ENCODE measurements at regions not wholly inside any gene's neighbourhood (a gene's known extent, or its start where the extent isn't known, plus 50 kb on each side); places are given as distances from the start of the nearest gene placed in this dataset.

DNA sequence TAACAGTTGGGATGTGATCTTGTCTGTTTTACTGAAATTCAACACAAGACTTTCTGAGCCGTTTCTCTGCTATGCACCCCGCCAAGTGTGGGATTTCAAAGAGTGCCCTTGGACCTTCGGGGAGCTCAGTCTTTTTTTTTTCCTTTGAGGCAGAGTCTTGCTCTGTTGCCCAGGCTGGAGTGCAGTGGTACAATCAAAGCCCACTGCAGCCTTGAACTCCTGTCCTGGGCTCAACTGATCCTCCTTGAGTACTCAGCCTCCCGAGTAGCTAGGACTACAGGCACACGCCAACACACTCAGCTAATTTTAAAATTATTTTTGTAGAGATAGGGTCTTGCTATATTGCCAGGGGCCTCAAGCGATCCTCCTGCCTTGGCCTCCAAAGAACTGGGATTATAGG, 162.9 kb downstream of the BAMBI start:
- Histone ChIP-seq H3F3A (ENCODE audit: low read depth) (no peaks in the 10 kb centered on the region), H4K20me1 (ENCODE audit: low read depth) (no peaks in the 10 kb centered on the region), H2AFZ (replicated peaks) (no peak overlapping the region), H3K9me3 (ENCODE audit: low read depth) (no peaks in the 10 kb centered on the region), H3K4me3 (no peak overlapping the region), H3K36me3 (no peaks in the 10 kb centered on the region), H3K27me3 (no peaks in the 10 kb centered on the region), H3K27ac (no peak overlapping the region), H3K4me1 (no peaks in the 10 kb centered on the region), H3K79me2 (ENCODE audit: low read depth) (no peaks in the 10 kb centered on the region), H3K9ac (no peak overlapping the region), H3K4me2 (no peak overlapping the region)
- Mint-ChIP-seq H3K27me3 (ENCODE audit: insufficient read depth, low read depth) (peaks cover 8% of the 10 kb centered on the region), H3K27ac (no peak overlapping the region), H3K4me3 (no peak overlapping the region), H3K9me3 (no peaks in the 10 kb centered on the region), H3K36me3 (no peaks in the 10 kb centered on the region), H3K4me1 (peaks cover 2% of the 10 kb centered on the region)
- no peak for TF ChIP-seq EZH2phosphoT487 (IDR thresholded peaks at IDR 0.05)
- TF ChIP-seq EZH2 (IDR thresholded peaks at IDR 0.05), result no peak
- TF ChIP-seq, protein P1, sequence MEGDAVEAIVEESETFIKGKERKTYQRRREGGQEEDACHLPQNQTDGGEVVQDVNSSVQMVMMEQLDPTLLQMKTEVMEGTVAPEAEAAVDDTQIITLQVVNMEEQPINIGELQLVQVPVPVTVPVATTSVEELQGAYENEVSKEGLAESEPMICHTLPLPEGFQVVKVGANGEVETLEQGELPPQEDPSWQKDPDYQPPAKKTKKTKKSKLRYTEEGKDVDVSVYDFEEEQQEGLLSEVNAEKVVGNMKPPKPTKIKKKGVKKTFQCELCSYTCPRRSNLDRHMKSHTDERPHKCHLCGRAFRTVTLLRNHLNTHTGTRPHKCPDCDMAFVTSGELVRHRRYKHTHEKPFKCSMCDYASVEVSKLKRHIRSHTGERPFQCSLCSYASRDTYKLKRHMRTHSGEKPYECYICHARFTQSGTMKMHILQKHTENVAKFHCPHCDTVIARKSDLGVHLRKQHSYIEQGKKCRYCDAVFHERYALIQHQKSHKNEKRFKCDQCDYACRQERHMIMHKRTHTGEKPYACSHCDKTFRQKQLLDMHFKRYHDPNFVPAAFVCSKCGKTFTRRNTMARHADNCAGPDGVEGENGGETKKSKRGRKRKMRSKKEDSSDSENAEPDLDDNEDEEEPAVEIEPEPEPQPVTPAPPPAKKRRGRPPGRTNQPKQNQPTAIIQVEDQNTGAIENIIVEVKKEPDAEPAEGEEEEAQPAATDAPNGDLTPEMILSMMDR (IDR thresholded peaks at IDR 0.05), result no peak
- DNase-seq (ENCODE audit: low spot score), result no peak

DNA sequence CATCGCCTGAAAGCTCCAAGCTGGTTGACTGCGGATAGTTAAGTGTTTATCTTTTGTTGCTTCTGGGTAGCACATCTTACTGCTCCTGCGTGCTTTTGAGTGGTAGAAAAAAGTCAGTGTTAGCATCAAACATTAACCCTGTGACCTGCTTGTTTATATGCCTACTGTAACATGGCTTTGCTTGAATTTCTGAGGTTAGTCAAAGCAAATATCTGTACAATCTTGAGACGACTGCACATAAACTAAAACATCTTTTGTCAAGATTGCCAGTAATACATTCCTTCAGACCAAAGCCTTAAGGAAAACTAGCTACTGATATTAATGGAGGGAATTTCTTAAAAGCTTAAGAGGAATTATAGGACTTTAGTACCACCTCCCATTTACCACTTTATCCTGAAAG, 163.7 kb downstream of the BAMBI start:
- Mint-ChIP-seq H3K4me3 (no peak overlapping the region), H3K4me1 (peaks cover 2% of the 10 kb centered on the region), H3K9me3 (peaks cover under 1% of the 10 kb centered on the region), H3K27ac (no peak overlapping the region), H3K36me3 (no peaks in the 10 kb centered on the region), H3K27me3 (ENCODE audit: insufficient read depth, low read depth) (peaks cover 5% of the 10 kb centered on the region)
- no peak overlapping the region for H3K4me2 ChIP-seq
- H3K9me3 ChIP-seq (ENCODE audit: low read depth), result no peaks in the 10 kb centered on the region
- no peaks in the 10 kb centered on the region for H3K4me1 ChIP-seq
- H3K9ac ChIP-seq, result no peak overlapping the region
- H2AFZ ChIP-seq (replicated peaks), result no peak overlapping the region
- DNase-seq (ENCODE audit: low spot score), result no peak
- H3K79me2 ChIP-seq (ENCODE audit: low read depth), result no peaks in the 10 kb centered on the region
- H3F3A ChIP-seq (ENCODE audit: low read depth), result no peaks in the 10 kb centered on the region
- no peaks in the 10 kb centered on the region for H3K27me3 ChIP-seq
- TF ChIP-seq EZH2phosphoT487 (IDR thresholded peaks at IDR 0.05) (no peak), EZH2 (IDR thresholded peaks at IDR 0.05) (no peak)
- TF ChIP-seq, protein P1 (IDR thresholded peaks at IDR 0.05), result no peak
- H3K4me3 ChIP-seq, result no peak overlapping the region
- no peaks in the 10 kb centered on the region for H3K36me3 ChIP-seq
- H4K20me1 ChIP-seq (ENCODE audit: low read depth), result no peaks in the 10 kb centered on the region
- H3K27ac ChIP-seq, result no peak overlapping the region

DNA sequence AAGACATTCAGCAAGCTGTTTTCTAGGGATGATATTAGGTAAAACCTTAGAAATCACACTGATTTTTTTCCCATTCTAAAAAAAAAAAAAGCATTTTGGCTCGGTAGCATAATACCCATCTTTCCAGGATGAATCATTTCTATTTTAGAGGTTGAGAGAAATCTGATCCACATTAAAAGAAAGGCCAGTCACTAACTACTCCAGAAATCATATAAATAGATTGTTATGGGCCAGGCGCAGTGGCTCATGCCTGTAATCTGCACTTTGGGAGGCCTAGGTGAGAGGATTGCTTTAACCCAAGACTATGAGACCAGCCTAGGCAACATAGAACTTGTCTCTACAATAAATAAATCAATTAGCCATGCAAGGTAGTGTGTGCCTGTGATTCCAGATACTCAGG, 164.3 kb downstream of the BAMBI start:
- Histone ChIP-seq H3K9me3 (ENCODE audit: low read depth) (no peaks in the 10 kb centered on the region), H3K9ac (no peak overlapping the region), H3K4me2 (no peak overlapping the region), H2AFZ (replicated peaks) (no peak overlapping the region), H4K20me1 (ENCODE audit: low read depth) (no peaks in the 10 kb centered on the region), H3K4me1 (no peaks in the 10 kb centered on the region), H3K27ac (no peak overlapping the region), H3F3A (ENCODE audit: low read depth) (no peaks in the 10 kb centered on the region), H3K79me2 (ENCODE audit: low read depth) (no peaks in the 10 kb centered on the region), H3K27me3 (no peaks in the 10 kb centered on the region), H3K36me3 (no peaks in the 10 kb centered on the region), H3K4me3 (no peak overlapping the region)
- no peak overlapping the region for H3K4me3 Mint-ChIP-seq
- no peak for DNase-seq (ENCODE audit: low spot score)
- peaks cover 5% of the 10 kb centered on the region for H3K27me3 Mint-ChIP-seq (ENCODE audit: insufficient read depth, low read depth)
- no peaks in the 10 kb centered on the region for H3K36me3 Mint-ChIP-seq
- H3K4me1 Mint-ChIP-seq, result peaks cover 2% of the 10 kb centered on the region
- H3K27ac Mint-ChIP-seq, result no peak overlapping the region
- peaks cover 4% of the 10 kb centered on the region for H3K9me3 Mint-ChIP-seq
- no peak for TF ChIP-seq EZH2phosphoT487 (IDR thresholded peaks at IDR 0.05)

DNA sequence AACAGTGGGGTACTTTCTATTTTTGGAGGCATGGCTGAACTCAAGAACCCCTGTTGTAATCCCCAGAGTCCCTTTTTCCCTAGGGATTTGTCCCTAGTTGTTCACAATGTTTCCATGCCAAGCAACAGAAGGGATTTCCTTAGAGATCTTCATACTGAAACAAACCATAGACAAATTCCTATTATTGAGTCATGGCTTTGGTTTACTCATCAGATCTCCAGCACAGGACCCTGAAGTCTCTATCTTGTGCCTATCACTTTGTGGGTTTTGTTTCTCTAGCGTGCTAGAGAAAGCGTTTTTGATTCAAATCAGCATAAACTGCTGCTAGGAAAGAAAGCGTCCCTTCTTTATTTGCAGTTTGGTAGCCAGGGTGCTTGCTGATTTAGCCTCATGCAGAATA, 165.0 kb downstream of the BAMBI start:
- Mint-ChIP-seq H3K4me1 (peaks cover 2% of the 10 kb centered on the region), H3K9me3 (peaks cover 4% of the 10 kb centered on the region), H3K36me3 (no peaks in the 10 kb centered on the region), H3K4me3 (no peak overlapping the region), H3K27ac (no peak overlapping the region), H3K27me3 (ENCODE audit: insufficient read depth, low read depth) (peaks cover under 1% of the 10 kb centered on the region)
- Histone ChIP-seq H3F3A (ENCODE audit: low read depth) (no peaks in the 10 kb centered on the region), H3K9me3 (ENCODE audit: low read depth) (no peaks in the 10 kb centered on the region), H2AFZ (replicated peaks) (no peak overlapping the region), H3K79me2 (ENCODE audit: low read depth) (no peaks in the 10 kb centered on the region), H3K27me3 (no peaks in the 10 kb centered on the region), H4K20me1 (ENCODE audit: low read depth) (no peaks in the 10 kb centered on the region), H3K4me3 (no peak overlapping the region), H3K27ac (no peak overlapping the region), H3K4me2 (no peak overlapping the region), H3K4me1 (no peaks in the 10 kb centered on the region), H3K9ac (no peak overlapping the region), H3K36me3 (no peaks in the 10 kb centered on the region)
- TF ChIP-seq EZH2phosphoT487 (IDR thresholded peaks at IDR 0.05), result no peak
- TF ChIP-seq, protein P1 (IDR thresholded peaks at IDR 0.05), result no peak
- no peak for TF ChIP-seq EZH2 (IDR thresholded peaks at IDR 0.05)
- no peak for DNase-seq (ENCODE audit: low spot score)

All from neural progenitor cell (in vitro differentiated cells).